GM18907 (cell line): ENCODE measurements at regions not wholly inside any gene's neighbourhood (a gene's known extent, or its start where the extent isn't known, plus 50 kb on each side); places are given as distances from the start of the nearest gene placed in this dataset.
"Not testable (repeated sequence)": the region's sequence is repeated elsewhere in the genome, so short reads cannot be mapped to it uniquely, and the experiment has no call there.

Experiments
- ATAC-seq: cut with Tn5 transposase; IDR thresholded peaks from one replicate; pipeline ENCODE4 v1.9.1; 2021; ENCODE audit warnings: mild to moderate bottlenecking, moderate library complexity; ENCODE audit not compliant: unreplicated experiment

GRCh38 chr1:147348592-147348991 lies 106.1 kb downstream of the CHD1L start:
- ATAC-seq: not testable (repeated sequence)

GRCh38 chr1:147349533-147349932 lies 107.0 kb downstream of the CHD1L start:
- ATAC-seq: no peak

- ATAC-seq: no peak
Measured at GRCh38 chr1:147351140-147351835, 108.8 kb downstream of the CHD1L start.

- no peak for ATAC-seq
Measured at GRCh38 chr1:147377263-147378246, 135.1 kb downstream of the CHD1L start.

GRCh38 chr1:147379889-147380288 lies 137.4 kb downstream of the CHD1L start:
- ATAC-seq: no peak

- ATAC-seq: no peak
Measured at GRCh38 chr1:147384804-147385203, 142.3 kb downstream of the CHD1L start.

GRCh38 chr1:147388969-147389368 lies 146.5 kb downstream of the CHD1L start:
- ATAC-seq: no peak

GRCh38 chr1:147389532-147390184 lies 147.2 kb downstream of the CHD1L start:
- peak; percentile 50 for ATAC-seq

- no peak for ATAC-seq
Measured at GRCh38 chr1:147390185-147390542, 147.7 kb downstream of the CHD1L start.

- ATAC-seq: no peak
Measured at GRCh38 chr1:147391114-147391513, 148.6 kb downstream of the CHD1L start.

- not testable (repeated sequence) for ATAC-seq
Measured at GRCh38 chr1:147402326-147403045, 138.8 kb upstream of the BCL9 start.

GRCh38 chr1:147404344-147404743 lies 137.0 kb upstream of the BCL9 start:
- not testable (repeated sequence) for ATAC-seq

GRCh38 chr1:147409886-147410285 lies 131.4 kb upstream of the BCL9 start:
- ATAC-seq: no peak

GRCh38 chr1:147413110-147413605 lies 128.1 kb upstream of the BCL9 start:
- no peak for ATAC-seq

- no peak for ATAC-seq
Measured at GRCh38 chr1:147414505-147415163, 126.7 kb upstream of the BCL9 start.

- ATAC-seq: no peak
Measured at GRCh38 chr1:147417024-147417423, 124.3 kb upstream of the BCL9 start.

- ATAC-seq: not testable (repeated sequence)
Measured at GRCh38 chr1:147423100-147423827, 118.0 kb upstream of the BCL9 start.

GRCh38 chr1:147434921-147435320 lies 106.4 kb upstream of the BCL9 start:
- ATAC-seq: no peak

- ATAC-seq: no peak
Measured at GRCh38 chr1:147444381-147444780, 96.9 kb upstream of the BCL9 start.
